ENCODE measurements at regions not wholly inside any gene's neighbourhood (a gene's known extent, or its start where the extent isn't known, plus 50 kb on each side); places are given as distances from the start of the nearest gene placed in this dataset.
"Not testable (repeated sequence)": the region's sequence is repeated elsewhere in the genome, so short reads cannot be mapped to it uniquely, and the experiment has no call there.

DNA sequence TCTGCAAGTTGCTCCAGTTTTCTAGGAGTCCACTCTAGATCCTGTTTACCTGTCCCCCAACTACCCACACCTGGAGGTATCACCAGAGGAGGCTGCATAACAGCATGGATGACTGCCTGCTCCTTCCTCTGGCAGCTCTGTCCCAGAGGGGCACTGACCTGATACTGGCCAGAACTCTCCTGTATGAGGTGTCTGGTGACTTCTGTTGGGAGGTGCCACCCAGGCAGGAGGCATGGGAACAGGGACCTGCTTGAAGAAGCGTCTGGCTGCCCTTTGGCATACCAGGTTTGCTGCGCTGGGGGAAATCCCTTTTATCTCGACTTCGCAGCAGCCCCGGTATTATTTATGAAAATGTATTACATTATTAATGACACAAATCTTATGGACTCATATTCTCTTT, 1163.6 kb downstream of the NSUN3 start:
- DNase-seq (ENCODE audit: missing footprints) (no peak), ATAC-seq (no peak)

DNA sequence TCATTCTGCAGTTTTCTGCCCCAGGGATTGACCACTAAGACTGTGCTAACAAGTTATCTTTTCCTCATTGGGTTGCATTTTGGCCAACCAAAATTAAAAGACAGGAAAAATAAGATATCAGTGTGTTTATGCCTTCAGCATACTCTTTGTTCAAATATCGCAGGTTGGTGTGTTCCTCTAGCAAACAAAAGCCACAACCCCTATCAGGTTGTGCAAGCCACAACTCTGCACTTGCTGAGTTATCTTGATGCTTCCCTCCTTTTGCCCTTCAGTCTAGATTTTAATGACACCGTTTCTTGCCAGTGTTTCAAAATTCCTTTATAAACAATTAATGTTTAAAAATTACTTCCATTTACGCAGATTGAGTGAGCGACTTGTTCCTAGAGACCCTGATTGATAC, 1164.2 kb downstream of the NSUN3 start:
- ATAC-seq, result no peak
- intact Hi-C loops (cut with DNase I), result no loop called here

More for the DNA sequence above, 1163.6 kb downstream of the NSUN3 start:
- intact Hi-C loops (cut with DNase I), result no loop called here

DNA sequence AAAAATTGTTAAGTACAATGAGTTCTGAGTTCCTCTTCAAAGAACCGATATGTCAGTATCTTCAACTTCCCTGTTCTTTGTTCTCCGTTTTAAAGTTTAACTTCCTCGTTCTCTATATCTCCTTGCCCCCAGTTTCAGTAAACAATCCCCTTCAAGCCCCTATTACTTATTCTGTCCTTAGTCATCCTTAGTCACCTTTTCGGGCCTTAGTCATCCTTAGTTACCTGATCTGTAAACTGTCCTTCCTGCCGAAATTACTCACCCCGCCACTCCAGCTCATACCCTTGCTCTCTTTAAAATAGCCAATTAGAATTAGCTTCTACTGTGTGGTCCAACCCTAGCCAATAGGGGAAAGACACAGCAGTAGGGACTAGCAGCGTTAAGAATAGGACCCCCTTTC, 1165.6 kb downstream of the NSUN3 start:
- ATAC-seq (no peak), DNase-seq (ENCODE audit: missing footprints) (no peak)
- intact Hi-C loops (cut with DNase I), result no loop called here

More for the DNA sequence above, 1164.2 kb downstream of the NSUN3 start:
- DNase-seq (ENCODE audit: missing footprints), result no peak

DNA sequence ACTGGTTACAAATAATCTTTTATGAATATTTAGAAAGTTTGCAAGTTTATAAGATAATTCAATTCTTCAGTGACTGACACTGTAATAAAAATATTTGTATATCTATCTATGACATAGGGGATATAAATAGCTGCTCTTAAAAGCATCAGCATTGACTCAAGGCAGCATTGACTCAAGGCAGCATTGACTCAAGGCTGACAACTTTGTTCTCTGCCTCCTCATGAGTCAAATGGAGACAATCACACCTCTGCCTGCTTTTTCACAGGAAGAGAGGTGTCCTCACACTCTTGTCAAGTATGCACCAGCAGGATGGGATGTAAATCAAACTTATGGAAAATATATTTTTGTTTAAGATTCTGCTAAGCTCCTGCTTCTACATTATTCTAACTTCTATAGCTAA, 1173.1 kb downstream of the NSUN3 start:
- no peak for DNase-seq (ENCODE audit: missing footprints)
- ATAC-seq, result no peak
- intact Hi-C loops (cut with DNase I), result no loop called here

DNA sequence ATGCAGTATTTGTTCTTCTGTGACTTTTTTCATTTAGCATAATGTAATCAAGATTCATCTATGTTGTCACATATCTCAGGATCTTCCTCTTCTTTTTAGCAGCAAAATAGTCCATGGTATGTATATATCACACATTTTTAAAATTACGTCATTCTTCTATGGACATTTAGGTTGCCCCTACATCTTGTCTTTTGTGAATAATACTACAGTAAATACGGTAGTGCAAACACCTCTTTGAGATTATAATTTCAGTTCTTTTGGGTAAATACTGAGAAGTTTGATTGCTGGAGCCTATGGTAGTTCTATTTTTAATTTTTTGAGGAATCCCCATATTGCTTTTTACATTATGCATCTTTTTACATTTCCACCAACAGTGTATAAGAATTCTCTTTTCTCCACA, 1174.9 kb downstream of the NSUN3 start:
- ATAC-seq, result no peak
- intact Hi-C loops (cut with DNase I), result no loop called here

DNA sequence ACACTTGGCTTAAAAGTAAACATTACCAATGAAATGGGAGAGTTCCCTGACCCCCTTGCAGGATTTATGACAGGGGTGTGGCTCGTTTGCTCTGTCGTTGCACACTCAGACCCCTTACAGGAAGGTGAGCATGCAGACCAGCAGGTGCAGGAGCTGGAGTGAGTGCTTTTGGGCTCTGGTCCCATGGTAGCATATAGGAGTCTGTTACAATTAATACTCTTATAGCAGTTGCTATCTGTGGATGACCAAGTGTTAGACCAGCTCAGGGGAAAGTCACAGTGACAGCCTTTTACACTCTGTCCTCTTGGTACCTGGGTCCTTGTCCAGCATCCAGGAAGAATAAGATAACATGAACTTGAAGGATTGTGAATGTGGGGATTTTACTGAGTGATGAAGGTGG, 1177.5 kb downstream of the NSUN3 start:
- intact Hi-C loops (cut with DNase I), result no loop called here
- ATAC-seq, result no peak
- no peak for DNase-seq (ENCODE audit: missing footprints)

More for the DNA sequence above, 1174.9 kb downstream of the NSUN3 start:
- DNase-seq (ENCODE audit: missing footprints), result no peak

DNA sequence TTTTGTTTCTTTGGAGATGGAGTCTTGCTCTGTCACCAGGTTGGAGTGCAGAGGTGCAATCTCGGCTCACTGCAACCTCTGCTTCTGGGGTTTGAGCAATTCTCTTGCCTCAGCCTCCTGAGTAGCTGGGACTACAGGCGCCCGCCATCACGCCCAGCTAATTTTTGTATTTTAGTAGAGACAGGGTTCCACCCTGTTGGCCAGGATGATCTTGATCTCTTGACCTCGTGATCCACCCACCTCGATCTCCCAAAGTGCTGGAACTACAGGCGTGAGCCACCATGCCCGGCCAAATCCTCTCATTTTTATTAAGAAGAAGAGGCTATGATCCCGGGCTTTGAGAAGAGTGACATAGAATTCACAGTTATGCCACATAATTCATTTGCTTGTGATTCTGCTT, 1178.4 kb downstream of the NSUN3 start:
- DNase-seq (ENCODE audit: missing footprints); intact Hi-C loops (cut with DNase I); ATAC-seq: not testable (repeated sequence)

DNA sequence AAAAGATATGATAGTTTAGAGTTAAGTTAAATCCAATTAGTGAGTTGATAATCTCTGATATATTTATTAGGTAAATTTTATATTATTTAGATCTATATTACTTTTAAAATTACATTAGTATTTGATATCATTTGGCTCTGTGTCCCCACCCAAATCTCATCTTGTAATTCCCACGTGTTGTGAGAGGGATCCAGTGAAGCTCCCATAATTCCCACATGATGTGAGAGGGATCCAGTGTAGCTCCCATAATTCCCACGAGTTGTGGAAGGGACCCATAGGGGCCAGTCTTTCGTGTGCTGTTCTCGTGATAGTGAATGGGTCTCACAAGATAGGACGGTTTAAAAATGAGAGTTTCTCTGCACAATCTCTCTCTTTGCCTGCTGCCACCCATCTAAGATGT, 1183.6 kb downstream of the NSUN3 start:
- DNase-seq (ENCODE audit: missing footprints), result no peak
- intact Hi-C loops (cut with DNase I), result no loop called here
- no peak for ATAC-seq

DNA sequence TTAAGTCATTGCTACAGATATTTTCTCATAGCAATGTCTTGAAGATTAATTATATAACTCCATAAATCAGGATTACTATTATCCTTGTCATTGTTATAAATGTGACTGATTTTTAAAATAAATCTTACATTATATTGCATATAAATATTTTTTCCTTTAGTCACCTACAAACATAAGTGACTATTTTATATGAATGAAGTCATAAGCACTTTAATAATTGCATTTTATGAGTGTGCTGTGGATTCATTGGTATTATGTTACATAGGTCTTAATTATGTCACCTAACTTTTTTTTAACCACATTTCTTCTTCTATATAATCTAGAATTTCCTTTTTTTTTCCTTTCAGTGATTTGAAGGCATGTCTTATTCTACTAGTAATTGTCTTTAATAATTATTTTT, 1191.2 kb downstream of the NSUN3 start:
- intact Hi-C loops (cut with DNase I), result no loop called here
- no peak for DNase-seq (ENCODE audit: missing footprints)
- no peak for ATAC-seq

DNA sequence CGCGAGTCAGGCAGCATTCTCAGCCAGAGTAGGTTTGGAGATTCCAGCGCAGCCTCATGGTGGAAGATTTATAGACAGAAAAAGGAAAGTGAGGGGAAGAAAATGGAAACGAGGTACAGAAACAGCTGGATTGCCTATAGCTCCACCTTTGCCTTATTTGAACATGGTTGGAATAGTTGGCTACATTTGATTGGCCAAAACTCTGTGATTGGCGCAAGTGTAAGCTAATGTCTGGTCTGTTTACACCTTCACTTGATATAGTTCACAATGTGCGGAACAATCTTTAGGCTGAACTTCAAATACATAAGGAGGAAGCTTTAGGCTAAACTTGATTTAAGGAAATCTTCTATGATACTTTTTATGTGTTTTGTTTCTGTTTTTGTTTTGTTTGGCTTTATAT, 1191.9 kb downstream of the NSUN3 start:
- intact Hi-C loops (cut with DNase I), result no loop called here
- ATAC-seq (no peak), DNase-seq (ENCODE audit: missing footprints) (no peak)

DNA sequence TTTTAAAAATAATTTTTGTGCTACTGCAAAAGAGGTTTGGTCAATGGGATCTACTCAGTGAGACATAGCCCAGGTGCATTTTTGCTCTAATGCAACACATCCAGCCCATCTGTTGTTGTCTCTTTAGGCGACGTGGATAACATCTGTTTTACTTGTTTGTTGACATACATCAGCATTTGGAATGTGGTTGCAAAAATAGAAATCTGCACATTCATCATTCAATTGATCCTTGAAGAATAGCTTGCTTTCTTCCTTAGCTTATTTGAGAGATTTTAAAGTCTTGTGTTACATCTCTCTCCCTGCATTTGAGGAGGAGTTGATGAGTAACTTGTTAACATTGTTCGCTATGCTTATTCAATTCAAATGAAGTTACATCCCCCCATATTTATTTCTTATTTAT, 1202.3 kb downstream of the NSUN3 start:
- intact Hi-C loops (cut with DNase I), result no loop called here
- no peak for ATAC-seq
- DNase-seq (ENCODE audit: missing footprints), result no peak

DNA sequence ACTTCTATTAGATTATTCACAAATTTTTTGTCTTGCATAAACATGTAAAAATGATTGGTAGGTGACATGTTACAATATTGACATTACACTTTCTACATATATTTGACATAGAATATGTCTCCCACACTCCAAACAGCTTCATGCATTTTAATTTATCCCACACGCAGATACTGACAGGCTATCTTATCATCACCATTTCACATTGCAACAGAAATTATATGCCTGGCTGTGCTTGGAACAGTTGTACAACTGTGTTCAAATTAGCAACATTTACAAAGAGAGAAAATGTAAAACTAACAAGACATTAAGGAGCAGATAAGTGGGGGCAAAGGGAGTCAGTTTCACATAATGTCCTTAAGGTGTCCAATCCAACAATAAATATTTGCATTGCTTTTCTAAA, 1208.5 kb downstream of the NSUN3 start:
- ATAC-seq, result no peak
- intact Hi-C loops (cut with DNase I), result no loop called here
- no peak for DNase-seq (ENCODE audit: missing footprints)

DNA sequence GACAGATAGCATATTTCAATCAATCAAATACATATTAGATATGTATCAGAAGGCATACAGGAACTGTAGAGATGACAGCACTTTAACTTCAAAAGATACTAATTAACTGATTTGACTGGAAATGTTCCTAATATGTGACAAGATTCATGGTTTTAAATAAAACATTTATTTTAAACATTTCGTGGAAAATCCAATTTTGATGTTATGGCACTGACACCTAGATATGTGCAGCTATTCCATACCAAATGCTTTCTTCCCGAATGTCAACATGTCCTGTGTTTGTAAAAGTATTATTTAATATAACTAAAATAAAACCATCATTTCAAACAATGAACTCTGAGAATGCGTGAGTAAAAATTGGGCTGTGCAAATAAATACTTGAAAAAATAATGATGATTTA, 1209.3 kb downstream of the NSUN3 start:
- DNase-seq (ENCODE audit: missing footprints) (no peak), ATAC-seq (no peak)
- intact Hi-C loops (cut with DNase I), result no loop called here

DNA sequence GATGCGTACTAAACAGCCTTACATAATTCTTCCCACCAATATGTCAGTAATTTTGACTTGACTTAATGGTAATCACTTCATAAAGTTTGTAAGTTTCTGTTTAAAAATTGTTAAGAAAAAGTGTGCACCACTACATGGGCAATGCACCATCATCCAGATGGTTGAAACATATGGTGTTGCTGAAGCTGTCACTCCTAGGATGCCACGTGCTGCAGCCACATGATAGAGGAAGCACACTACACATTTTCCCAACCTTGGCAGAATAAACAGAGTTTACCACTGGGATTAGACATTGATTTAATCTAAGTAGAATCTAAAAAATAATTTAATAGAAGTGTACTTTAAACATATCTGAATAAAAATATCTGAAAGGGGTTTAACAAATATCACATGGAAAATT, 1209.9 kb downstream of the NSUN3 start:
- DNase-seq (ENCODE audit: missing footprints) (no peak), ATAC-seq (no peak)
- intact Hi-C loops (cut with DNase I), result no loop called here

DNA sequence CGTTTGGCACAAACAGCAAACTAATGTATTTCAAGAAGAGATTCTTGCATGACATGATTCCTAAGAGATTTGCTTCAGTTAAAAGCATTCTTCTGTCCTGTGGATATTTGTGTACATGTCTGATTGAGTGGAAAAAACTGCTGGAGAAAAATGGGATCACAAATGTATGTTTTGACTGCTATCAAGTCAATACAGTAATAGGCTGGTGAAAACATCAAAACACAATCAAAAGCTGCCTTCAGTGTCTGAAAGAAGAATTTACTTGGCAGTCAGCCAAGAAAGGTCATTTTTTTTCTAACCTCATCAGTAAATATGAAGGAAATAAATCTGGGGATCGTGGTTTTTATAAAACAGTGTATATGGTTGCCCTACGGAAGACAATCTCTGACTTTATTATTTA, 1214.8 kb downstream of the NSUN3 start:
- ATAC-seq (no peak), DNase-seq (ENCODE audit: missing footprints) (no peak)
- intact Hi-C loops (cut with DNase I), result no loop called here

DNA sequence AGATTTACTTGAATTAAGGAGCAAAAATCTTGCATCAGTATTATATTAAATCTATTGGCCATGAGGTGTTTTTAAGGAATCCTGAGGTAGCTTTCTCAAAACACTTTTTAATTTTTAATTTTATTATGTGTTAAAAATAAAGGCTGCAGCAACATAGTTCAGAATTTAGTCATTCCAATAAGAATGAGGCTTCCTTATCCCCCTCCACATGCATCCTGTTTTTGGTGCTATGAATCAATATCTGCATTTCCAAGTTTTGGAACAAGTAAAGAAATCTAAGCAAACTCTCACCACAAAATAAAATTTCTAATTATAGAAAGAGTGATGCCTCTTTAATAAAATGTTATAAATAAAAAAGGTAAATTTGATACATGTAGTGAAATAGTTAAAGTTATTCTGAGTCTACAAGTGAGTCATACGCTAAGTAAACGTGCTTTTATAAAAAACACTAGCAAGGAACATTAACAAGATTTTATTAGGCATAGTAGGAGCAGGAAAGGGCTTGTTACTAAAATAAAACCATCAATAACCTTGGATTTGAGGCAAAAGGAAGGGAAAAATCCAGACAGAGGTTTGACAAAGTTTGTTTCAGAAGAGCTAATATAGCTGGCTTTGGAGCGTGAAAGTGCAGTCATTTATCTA, 1218.0 kb downstream of the NSUN3 start:
- ATAC-seq, result no peak

DNA sequence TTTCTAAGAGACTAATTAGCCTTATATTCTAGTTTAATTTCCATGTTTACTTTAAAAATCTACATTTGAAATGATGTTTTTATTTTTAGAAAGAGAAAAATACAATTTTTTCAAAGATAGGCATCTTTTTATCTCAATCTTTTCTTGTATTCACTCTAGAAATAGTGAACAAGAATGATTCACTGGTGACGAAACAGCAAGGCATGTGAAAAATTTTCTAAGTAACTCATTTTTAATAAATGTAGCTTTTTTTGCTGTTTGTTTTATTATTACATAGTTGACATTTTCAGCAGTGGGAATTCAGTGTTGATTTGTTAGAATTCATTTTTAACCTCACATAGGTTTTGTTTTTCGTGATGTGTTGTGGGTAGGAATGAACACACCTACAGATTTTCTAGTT, 1226.4 kb downstream of the NSUN3 start:
- no peak for ATAC-seq
- intact Hi-C loops (cut with DNase I), result no loop called here
- DNase-seq (ENCODE audit: missing footprints), result no peak

More for the DNA sequence above, 1218.0 kb downstream of the NSUN3 start:
- intact Hi-C loops (cut with DNase I), result no loop called here
- no peak for DNase-seq (ENCODE audit: missing footprints)

DNA sequence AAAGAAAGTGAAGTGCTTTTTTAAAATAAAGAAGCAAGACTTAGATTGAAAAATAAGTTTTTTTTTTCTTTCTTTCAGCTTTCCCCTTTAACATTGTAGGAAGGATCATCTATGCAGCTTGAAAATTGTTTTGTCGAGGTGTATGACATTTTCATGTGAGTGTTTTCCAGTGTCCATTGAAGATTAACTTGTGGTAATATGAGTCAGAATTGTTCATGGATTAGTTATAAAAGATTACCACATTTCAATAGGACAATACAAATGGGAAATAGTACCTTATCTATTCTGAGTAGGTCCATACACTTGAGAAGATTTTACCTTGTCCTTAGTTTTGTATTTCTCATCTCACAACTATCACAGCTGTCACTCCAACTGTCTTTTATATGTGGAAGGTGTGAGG, 1234.7 kb downstream of the NSUN3 start:
- ATAC-seq, result no peak
- intact Hi-C loops (cut with DNase I), result no loop called here
- DNase-seq (ENCODE audit: missing footprints), result no peak

DNA sequence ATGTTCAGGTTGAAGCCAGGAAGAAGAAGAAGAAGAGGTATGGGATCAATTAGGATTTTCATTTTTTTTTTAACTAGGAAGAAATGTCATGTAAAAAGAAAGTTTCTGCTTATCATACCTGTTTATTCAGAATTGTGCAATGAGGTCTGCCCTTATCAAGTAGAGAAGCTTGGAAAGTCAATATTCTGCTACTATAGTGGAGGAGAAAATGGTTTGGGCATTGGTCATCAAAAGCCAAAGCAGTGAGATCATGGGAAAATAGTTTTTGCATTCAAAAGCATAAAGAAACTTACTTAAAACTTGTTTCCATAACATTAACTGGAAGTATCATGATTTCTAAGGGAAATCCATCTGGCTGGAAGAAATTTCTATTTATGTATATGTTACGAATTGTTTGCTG, 1239.2 kb downstream of the NSUN3 start:
- intact Hi-C loops (cut with DNase I), result no loop called here
- no peak for DNase-seq (ENCODE audit: missing footprints)
- ATAC-seq, result no peak

DNA sequence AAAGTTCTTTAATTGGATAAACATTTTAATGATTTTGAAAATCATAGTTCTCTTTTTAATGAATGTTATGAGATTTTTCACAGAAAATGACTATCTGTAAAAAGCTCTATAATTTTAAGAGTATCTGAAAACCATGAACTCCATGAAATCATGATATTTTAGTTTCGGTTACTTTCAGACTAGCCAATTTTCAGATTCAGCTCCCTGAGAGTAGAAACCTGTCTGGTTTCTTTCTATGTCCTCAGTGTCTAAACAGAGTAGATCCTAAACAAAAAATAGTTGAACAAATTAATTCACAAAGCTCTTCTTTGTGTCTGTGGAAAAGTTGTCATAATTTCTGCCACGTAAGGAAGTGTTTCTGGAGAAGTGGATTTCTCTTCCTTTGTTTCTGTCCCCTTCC, 1247.7 kb downstream of the NSUN3 start:
- no peak for DNase-seq (ENCODE audit: missing footprints)
- intact Hi-C loops (cut with DNase I), result no loop called here
- no peak for ATAC-seq

DNA sequence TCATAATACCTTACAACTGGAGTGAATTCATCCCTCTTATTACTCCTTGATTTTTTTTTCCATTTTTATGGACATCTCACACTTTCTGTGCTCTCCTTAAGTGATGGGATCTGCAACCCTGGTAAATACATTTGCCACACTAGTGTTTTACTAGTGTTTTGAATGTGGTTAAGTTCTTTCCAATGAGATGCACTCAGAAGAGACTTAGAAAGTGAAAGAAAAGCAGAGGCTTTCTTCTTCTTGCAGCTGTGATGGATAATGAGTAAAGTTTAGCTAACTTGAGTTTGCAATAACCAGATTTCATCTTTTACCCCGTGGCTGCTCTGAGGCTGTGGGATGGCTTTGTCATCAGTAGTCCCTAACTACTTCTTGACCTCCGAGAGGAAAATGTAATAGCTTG, 1248.4 kb downstream of the NSUN3 start:
- intact Hi-C loops (cut with DNase I), result no loop called here
- DNase-seq (ENCODE audit: missing footprints) (no peak), ATAC-seq (no peak)
